Amniotic epithelial cell (primary cell): ENCODE measurements at regions not wholly inside any gene's neighbourhood (a gene's known extent, or its start where the extent isn't known, plus 50 kb on each side); places are given as distances from the start of the nearest gene placed in this dataset.

ENCODE experiments used
- DNase-seq: peaks from one replicate; pipeline ENCODE4 v3.0.0-alpha.2; 2010; ENCODE audit warnings: low read depth

DNA sequence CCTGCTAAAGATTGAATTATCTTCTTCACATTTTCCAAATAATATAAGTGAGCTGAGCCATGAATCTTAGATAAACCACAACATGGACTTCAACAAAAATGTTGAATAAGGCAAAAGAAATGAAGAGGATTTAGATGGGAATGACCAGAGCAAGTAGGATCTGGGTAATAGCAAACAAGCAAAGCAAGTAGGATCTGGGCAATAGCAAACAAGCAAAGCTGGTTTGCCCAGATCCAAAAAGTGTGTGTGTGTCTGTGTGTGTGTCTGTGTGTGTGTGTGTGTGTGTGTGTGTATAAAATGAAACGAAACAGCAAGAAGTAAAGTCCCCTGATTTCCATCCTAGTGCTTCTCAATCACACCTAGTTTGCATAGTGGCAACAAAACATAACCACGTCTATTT, 549.1 kb downstream of the RERGL start:
- DNase-seq: no peak

DNA sequence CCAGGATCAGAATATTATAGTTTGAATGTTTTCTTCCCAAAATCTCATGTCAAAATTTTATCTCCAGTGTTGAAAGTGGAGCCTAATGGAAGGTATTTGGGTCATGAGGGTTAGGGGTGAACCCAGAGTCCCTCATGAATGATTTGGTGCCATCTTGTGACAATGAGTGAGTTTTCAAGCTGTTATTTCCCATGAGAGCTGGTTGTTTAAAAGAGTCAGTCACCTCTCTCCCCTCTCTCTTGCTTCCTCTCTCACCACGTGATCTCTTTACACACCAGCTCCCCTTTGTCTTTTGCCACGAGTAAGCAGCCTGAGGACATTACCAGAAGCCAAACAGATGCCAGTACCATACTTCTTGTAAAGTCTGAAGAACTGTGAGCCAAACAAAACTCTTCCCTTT, 561.6 kb downstream of the RERGL start:
- DNase-seq: no peak

DNA sequence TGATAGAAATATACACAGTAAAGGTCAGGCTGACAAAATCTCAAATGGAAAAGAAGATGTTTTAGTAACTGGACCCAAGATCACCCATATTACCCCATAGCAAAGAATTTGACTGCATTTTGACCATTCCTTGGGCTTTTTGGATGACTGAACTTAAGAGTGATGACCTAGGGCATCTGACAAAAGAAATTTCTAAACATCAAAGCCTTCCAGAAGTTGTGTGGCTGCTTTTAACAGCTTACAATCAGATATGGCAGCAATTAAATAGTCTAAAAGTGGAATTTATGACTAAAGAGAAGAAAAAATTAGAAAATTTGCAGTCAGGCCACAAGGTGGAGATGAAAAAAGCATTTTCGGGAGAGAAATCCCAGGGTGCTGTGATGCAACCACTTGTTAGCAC, 563.0 kb downstream of the RERGL start:
- no peak for DNase-seq

DNA sequence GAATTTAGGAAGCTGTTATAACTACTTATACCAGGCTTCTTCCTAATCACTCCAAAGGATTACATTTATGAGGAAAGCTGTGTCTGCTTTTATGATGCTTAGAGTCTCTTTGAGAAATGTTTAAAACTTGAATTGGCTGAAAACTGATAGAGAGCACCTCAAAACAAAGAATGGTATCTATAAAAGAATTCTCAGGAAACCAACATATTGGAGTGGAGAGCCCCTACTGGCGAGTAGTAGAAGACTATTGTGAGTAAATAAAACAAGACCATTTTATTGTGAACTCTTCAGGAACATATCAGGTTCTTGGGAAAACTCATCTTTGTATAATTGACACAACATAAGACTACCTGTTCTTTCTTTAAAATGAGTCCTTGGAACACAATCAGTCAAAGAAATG, 578.6 kb downstream of the RERGL start:
- no peak for DNase-seq

DNA sequence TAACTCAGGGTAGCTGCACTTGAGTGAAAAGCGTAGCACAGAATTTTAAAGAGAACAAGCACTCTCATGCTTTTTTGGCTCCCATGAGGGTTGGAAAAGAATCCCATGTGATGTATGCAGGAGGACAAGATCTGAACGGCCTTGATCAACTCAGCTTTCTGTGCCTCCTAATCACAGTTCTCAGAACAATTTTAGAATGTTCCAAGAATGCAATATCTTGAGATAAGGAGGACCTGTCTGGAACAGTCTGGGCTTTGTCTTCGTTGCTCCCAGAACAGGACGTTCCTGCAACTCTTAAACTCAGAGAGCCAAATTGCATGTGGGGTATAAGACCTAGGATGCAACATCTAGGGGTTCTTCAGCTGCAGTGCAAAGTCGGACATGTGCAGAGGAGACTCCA, 582.7 kb downstream of the RERGL start:
- peak; percentile 4 for DNase-seq

DNA sequence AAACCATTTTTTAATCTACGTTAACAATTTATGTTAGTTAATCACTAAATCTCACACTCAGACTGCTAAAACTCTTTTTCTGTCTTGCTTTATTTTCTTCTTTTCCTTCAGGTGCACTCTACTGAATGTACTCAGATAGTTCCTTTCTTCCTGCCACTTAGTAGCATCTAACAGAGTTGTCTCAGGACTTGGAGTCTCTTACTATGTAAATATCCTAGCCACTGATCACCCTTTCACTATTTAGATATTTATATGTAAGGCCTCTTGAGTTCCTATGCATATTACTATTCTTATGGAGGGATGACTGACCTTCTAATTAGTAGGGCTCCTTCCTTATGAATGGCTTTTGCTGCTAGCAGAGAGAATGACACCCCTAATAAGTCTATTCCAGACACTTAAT, 586.3 kb downstream of the RERGL start:
- no peak for DNase-seq

DNA sequence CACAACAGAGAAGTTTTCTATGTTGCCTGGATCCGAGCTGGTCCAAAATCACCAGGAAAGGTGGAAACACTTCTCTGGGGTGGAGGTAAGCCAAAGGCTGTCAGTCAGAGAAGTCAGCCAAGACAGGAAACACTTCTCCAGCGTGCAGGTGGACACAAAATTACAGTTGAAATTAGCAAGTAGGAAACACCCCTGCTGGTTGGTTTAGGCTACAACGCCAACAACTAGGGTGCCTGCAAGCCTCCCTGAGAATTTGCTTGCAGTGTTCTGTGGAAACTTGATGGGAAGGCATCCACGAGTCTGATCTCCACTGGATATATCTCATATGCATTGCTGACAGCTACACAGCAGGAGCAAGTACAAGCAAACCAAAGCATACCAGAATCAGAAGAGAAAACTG, 600.5 kb downstream of the RERGL start:
- DNase-seq: no peak

DNA sequence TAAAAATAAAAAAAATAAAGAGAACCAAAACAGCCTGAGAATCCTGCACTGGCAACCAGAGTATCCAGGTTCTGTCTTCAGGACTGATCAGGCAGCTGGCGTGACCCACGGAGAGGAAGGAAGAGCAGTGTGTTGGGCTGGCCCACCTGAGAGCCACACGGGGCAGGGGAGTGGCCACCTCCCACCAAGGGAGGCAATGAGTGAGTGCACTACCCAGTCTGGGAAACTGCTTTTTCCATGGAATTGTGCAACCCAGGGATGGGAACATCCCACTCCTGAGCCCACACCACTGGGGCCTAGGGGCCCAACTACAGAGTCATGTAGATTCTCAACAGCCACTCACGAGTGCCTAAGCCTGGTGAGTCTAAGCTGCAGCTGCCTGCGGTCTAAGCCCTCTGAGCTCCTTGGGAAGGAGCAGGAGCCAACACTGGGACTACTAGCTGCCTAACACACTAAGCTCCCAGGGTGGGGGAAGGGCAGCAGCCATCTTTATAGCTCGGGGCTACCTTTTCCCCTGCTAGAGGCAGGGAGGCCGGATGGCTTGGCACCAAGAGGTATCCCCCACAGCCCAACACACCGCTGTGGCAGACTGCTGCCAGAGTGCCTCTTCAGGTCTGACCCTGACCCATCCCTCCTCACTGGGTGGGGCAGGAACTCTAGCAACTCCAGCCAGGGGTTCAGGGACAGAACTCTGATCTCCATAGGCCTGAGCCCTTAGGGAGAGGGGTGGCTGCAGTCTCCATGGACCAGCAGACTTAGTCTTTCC, 610.9 kb downstream of the RERGL start:
- no peak for DNase-seq

DNA sequence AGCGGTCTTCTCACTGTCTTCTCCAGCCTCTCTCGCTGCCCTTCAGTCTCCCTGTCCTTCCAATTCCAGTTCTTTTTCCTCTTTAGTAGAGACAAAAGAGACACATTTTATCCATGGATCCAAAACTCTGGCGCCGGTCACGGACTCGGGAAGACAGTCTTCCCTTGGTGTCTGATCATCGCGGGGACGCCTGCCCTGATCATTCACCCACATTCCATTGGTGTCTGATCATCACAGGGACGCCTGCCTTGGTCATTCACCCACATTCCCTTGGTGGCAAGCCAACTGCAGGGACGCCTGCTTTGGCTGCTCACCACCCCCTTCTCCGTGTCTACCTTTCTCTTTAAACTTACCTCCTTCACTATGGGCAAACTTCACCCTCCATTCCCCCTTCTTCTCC, 619.5 kb downstream of the RERGL start:
- DNase-seq: no peak

DNA sequence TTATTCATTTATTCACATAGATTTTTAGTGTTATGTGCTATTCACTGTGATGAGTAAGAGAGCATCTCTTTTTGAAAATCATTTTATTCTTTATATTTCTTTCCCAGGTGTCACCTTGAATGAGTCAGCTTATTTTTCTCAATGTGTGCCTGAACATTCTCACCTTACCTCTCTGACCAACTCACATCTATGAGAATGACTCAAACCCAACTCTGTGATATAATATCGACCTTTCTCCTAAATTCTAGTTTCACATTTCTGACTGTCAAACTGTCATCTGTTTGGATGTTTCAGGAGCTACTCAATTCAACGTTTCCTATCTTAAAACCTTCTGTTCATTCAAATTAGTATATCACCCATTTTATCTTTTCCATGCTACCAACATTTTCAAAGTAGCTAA, 630.8 kb downstream of the RERGL start:
- DNase-seq: no peak

DNA sequence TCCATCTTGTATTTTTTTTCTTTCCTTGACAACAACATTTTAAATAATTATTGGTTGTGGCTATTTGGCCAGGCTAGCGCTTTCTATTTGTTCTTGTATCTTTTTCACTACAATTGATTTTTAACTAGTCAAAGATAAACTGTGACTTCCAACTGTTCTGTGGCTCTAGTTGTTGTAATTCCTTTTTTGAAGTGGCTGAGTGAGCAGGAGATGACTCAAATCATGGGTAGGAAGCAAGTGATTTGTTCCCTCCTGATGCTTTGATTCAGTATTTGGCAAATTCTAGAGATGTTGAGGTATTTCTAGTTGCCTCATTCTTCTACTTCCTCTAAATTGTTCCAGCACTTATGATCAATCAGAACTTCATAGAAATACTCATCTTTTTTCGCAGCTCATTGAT, 633.5 kb downstream of the RERGL start:
- DNase-seq: no peak

DNA sequence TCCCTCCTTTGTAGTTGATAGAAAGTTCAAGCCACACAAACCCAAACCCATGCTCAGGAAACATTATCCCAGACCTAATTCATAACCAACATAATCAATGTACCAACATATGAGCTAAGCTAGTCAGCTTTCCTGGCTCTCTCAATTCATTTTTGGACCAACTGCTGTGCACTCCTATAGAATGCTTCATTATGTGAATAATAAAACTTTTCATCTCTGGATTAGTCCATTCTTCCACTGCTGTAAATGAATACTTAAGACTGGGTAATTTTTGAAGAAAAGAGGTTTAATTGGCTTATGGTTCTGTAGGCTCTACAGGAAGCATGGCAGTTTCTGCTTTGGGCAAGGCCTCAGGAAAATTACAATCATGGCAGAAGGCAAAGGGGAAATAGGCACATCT, 651.9 kb downstream of the RERGL start:
- DNase-seq: no peak

DNA sequence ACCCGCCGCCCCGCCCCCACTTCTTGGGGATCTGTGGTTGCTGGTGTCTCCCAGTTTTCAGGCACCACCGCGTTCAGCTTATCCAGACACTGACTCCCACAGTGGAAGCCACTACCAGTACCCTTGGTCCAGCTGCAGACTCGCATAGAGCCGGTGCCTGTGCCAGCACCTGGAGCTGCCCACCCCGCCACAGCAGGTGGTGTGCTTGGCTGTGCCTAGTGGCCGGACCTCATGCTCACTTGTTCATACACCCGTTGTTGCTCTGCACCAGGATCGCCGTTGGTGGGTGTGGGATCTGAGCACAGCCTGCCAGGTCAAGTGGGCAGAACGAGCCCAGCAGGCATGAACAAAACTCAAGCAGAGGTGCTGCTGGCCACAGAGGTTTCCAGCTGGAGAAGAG, 673.2 kb downstream of the RERGL start:
- DNase-seq: no peak

DNA sequence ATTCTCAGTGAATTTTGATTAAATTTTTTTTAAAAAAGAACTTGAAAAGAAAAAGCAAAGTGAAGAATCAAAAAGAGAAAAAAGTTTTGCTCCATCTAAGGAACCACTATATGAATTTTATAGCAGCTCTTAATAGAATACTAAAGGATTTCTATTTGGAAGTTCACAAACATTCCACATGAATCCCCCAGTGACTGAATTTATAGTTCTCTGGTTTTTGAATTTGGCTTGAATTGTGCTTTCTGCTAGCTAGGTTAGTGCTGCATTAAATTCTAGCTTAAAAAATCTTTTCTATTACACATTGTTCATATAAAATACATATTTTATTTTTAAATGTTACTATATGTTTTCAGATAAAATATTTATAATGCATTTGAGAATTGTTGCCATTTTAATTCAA, 675.4 kb downstream of the RERGL start:
- no peak for DNase-seq

DNA sequence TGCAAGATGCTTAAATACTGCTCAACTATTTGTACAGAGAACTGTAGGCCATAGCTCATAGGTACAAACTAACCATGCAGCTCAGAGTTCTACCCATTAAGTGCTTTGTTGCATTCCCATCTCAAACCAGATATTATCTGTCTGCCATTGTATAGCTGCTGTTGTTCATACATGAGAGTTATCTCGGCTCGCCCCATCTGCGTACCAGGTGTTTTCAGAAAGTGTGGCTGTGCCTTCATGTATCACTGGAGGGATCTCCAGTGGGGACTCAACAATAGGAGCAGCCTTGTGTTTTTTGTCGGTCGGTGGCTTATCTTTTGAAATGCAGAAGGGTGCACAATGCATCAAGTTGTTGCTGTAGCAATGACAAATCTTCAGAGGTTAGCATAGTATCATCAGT, 678.3 kb downstream of the RERGL start:
- DNase-seq: no peak

DNA sequence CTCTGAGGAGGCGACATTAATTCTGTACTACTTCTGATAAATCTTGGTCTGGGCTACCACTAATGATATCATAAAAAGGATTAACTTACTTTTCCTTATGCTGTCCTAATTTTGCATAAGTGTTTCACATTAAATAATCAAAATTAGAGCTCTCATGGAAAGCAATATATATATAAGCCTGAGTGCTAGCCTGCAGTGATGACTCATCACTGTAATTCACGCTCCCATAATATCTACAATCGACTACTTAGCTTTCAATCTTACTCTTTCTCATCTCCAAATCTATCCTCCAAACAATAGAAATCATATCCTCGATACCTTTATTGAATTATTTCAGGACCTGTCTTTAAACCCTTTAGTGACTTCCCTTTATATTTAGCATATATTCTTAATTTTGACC, 701.3 kb downstream of the RERGL start:
- DNase-seq: no peak

DNA sequence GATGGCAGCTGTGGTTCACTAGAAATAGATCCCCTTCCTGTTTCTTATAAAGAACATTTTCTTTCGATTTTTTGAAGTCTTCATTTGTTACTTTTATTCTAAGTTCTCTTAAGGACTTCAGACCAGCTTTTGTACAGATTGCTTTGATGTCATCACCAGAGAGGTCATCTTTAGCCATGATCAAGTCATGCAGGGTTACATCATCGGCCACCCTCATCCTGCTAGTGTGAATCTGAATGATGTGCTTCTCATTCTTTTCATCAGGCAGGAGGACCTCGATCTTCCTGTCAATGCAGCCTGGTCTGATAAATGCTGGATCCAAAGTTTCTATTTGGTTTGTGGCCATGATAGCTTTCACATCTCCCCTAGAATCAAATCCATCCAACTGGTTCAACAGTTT, 706.7 kb downstream of the RERGL start:
- DNase-seq: no peak

DNA sequence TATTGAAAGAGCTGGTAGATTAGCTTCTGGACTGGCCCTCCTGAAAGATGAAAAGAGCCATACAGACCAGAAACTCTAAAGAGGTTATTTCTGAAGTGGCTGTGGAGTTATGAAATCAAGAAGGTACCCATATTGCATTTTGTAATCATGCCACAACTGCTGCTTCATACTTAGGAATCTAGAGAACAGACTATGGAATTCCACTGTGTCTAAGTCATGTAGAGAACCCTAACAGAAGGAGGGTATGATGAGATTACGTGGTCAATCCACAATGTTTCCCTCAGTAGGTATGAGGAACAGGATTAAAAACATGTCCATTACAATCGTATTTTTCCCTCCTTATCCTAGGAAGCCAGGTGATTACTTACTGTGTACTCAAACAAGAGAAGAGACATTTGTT, 708.8 kb downstream of the RERGL start:
- DNase-seq: peak; percentile 76

DNA sequence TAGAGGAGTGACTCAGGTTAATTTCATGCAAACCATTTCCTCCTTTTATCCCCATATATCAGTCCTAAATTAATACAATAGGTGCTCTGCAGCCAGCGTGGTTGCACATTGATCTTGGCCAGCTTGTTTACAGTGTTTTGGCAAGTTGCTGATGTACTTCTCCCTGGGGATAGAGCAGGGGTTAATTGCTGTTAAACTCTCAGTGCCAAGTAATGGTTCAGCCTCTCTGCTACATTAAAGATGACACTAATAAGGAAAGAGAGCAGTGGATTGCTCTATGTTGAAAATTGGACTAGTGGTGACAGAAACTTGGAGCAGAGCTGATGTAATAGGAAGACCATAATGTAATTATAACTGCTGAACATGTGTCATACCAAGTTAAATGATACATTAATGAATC, 717.5 kb downstream of the RERGL start:
- no peak for DNase-seq

DNA sequence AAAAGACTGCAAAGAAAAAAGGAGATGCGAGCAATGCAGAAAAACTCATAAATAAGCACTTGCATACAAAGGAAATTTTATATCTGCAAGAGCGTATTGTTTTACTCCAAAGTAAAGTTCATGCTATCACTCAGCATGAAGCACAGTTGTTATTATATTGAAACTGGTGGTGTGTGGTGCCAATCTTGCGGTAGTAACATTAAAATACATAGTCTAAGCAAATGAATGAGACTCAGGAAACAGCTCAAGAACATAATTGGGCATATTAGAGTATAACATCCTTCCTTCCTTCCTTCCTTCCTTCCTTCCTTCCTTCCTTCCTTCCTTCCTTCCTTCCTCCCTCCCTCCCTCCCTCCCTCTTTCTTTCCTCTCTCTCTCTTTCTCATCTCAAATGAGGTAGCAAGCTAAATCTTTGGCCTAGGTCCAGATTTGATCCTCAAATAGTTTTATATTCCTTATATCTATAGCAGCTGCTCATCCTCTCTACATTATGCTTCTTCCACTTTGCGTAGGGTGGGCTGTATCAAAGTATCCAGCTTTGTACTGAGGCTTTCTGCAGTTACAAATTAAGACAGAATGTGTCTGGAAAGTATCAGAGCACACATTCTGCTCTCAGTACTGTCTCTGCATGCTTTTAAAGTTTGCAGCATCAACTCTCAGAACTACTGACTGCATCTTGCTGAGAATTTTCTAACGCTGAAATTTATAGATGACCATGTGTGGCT, 718.3 kb downstream of the RERGL start:
- no peak for DNase-seq

DNA sequence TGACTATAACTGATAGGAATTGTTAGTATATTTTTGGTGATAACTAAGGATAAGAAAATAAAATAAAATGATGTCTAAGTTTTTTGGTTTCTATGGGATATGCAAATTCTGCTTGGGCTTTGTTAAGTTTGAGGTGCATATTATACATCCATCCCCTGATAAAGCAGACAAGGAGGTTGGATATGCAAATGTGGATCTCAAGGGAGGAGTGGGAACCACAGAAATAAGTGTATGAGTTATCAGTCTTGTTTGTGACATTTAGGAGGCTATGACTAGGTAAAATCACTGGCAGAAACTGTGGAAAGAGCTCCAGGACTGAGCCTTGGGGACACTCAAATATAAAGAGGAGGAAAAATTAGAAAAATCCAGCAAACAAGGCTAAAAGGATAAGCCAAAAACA, 719.4 kb downstream of the RERGL start:
- DNase-seq: no peak

DNA sequence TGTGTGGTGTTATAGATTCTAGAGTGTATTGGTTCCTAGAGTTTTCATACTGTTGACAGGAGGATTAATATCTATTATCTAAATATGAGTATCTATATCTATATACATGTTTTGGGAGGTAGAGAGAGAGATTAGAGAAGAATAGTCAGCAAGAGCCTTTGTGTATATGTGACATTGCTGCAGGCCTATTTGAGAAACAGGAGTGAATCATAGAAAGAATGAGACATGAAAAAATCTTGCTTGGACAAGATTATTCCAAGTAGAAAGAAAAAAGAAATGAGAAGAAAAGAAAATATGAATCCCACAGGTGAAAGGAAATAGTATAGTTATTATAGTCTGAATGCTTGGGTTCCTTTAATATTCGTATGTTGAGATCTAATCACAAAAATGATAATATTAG, 720.4 kb downstream of the RERGL start:
- no peak for DNase-seq

DNA sequence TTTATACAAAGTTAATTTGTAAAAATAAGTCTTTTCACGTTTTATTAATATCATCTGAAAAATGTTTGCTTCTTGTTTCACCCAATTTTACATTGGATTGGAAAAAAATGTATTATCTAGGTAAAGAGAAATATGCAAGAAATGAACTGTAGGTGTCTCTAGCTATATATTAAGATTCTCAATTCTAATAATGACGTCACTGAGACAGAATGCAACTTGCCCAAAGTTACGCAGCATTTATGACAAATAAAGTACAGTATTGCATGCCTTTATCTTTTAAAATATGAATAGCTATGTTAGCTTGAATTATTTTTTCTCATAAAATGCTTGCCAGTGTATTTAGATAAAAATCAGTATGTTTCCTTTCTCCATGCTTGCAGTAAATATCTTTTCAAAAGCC, 728.8 kb downstream of the RERGL start:
- no peak for DNase-seq

DNA sequence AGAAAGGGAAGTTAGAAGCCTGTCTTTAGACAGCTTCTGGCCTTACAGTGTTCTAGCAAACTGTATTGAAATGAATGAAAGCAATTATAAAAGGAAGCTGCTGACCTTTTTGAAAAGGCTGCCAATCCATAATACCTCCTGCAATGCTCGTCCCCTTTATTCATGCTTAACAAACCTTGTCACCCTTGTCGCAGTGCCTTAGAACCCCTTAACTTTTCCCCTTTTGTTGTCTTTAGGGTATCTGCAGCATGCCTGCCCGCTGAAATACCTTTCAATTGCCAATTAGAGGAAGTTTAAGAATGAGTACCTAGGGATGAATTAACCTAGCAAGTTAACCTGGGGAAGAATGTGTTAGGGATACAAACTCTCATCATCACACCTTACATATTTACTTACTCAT, 731.2 kb downstream of the RERGL start:
- no peak for DNase-seq
